Suppressor macrophage treated with lipopolysaccharide for 1 hour (primary cell): ENCODE measurements at regions not wholly inside any gene's neighbourhood (a gene's known extent, or its start where the extent isn't known, plus 50 kb on each side); places are given as distances from the start of the nearest gene placed in this dataset.

Experiments
- DNase-seq, 3 donors: peaks; one replicate each; pipeline ENCODE4 v3.0.0-alpha.2; 2020 to 2022

GRCh38 chr6:67634199-67634598 is 1000.9 kb upstream of the ADGRB3 start:
- no peak for DNase-seq

DNA sequence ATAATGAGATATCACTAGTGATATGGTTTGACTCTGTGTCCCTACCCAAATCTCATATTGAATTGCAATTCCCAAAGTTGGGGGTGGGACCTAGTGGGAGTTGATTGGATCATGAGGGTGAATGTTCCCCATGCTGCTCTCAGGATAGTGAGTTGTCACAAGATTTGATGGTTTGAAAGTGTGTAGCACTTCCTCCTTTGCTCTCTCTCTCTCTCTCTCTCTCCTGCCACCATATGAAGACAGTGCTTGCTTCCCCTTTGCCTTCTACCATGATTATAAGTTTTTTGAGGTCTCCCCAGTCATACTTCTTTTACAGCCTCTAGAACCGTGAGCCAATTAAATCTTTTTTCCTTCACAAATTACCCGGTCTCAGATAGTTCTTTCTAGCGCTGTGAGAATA is 1002.0 kb upstream of the ADGRB3 start:
- DNase-seq = no peak

DNA sequence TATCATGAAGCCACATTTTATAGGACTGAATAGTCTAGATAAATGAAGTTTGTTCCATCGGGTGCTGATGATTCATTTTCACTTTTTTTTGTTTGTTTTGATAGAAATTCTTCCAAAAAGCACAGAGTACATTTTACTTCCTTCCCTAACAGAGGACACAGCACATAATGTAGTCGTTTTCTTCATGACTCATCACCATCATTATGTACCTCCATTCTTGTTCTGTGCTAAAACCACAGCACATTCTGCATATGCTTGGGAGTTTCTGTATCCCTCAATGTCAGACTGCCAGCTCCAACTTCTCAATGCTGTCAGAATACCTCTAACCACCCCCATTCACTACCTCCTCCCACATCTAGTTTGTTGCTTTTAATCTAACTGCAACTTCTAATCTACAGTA is 1004.9 kb upstream of the ADGRB3 start:
- no peak for DNase-seq

- no peak for DNase-seq
Observed at GRCh38 chr6:67629258-67629657, 1005.8 kb upstream of the ADGRB3 start.

GRCh38 chr6:67615796-67616195 is 1019.3 kb upstream of the ADGRB3 start:
- no peak for DNase-seq

GRCh38 chr6:67608099-67608749 is 1026.9 kb upstream of the ADGRB3 start:
- no peak for DNase-seq

DNA sequence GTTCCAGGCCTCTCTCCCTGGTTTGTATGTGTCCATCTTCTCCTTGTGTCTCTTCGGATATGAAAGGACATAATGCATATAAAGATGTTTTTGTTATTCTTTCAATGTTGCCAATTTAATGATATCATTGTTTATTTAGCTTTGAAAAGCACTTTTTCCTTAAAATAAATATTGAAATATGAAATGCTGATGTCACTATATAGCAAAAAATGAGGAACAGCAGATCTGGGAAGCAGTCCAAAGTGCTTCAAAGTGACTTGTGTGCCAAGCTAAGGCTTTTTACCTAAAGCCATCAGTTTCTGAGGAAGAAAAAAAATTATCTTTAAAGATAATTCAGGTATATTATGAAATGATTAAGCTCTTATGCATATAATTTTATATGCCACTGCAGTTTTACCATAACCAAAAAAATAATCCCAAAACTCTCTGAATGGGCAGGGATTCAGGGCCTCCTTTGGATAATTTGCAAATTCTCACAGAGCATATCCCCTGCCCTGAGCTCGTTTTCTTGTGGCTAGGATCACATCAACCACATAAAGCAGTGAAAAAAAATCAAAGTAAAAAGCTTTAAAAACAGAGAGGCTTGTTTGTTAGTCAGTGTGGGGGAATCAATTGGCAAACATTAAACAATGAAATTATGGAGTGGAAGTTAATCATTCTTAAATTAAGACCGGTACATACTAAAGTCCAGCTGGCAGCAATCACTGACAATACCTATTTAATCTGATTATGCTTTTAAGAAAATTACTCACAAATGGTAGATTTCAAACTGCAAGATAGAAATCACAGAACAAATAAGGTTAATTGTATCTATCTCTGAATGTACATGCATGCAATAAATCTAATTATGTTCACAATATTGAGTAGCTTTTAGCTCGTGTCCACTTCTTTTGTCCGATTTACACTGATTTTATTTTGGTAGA is 1027.9 kb upstream of the ADGRB3 start:
- DNase-seq = no peak

- no peak for DNase-seq
Observed at GRCh38 chr6:67594366-67594765, 1040.7 kb upstream of the ADGRB3 start.

DNA sequence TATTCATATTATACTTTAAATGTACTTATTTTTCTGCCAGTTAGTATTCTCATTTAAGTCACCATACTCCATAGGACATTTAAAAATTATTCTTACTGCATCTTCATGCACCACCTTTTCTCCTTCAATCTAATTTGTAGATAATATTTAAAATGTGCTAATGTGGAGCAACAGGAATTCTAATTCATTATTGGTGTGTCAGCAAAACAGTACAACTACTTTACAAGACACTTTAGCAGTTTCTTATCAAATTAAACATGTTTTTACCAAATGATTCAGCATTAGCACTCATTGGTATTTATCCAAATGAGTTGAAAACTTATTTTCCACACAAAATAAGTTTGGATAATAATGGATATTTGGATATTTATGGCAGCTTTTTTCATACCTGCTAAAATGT is 1041.8 kb upstream of the ADGRB3 start:
- no peak for DNase-seq

DNA sequence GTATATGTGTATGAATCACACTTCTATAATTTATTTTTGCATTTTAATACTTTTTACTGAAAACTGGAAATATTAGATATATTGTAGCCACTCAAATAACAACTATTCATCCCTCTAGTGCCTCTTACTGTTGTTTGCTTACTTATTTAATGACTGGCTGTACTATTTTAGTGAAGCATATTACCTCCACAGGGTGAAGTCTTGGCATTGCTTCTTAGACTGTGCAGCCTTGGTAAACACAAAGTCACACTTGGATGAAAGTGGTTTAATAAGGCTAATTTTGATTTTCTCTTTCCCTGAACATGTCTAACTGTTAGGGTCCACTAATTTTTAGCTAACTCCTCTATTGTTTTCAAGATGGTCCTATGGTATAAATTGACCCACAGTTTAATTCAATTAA is 1043.2 kb upstream of the ADGRB3 start:
- no peak for DNase-seq

DNA sequence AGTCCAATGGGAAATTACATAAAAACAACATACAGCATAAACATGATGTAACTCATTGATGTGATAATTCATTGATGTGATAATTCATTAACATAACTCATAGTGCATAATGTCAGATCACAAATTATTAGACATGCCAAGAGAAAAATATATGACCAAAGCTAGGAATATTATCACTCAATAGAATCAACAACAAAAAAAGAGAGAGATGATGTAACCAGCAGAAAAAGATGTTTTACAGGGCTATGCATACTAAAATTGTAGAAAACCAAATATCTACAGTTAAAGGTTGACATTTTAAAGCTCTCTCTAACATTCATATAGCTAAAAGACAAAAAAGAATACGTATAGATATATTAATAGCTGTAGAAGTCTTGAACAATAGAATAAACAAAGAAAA is 1067.2 kb upstream of the ADGRB3 start:
- no peak for DNase-seq

DNA sequence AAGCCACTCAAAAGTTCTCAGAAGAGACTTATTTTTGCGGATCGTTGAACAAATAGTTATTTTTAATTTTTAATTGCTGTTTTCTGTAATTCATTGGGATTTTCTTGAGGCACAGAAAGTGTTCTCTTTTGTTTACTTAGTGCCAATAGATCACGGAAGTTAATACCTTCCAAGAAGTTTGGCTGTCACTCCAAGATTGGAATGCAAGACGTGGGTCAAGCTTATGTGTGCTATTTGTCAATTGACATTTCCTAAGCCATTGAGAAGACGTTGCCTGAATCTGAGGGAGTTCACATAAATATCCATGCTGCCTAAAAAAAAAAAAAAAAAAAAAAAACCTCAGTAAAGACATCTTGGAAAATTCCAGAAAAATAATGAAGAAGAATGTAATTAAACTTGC is 1071.4 kb upstream of the ADGRB3 start:
- DNase-seq = no peak

- DNase-seq = no peak
Observed at GRCh38 chr6:67560068-67560467, 1075.0 kb upstream of the ADGRB3 start.

- no peak for DNase-seq
Observed at GRCh38 chr6:67558985-67559384, 1076.1 kb upstream of the ADGRB3 start.

- no peak for DNase-seq
Observed at GRCh38 chr6:67544851-67545452, 1090.1 kb upstream of the ADGRB3 start.

DNA sequence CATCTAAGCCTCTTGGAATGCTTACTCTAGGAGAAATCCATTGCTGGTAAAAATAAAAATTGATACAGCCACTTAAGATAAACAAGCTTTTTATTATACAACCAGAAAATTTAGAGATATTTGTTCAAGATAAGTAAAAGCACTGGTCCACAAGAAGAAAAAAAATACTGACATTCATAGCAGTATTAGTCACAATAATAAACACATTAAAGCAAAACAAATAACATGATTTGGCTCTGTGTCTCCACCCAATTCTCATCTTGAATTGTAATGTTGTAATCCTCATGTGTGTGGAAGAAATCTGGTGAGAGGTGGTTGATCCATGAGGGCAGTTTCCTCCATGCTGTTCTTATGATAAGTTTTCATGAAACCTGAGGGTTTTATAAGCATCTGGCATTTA is 1093.5 kb upstream of the ADGRB3 start:
- no peak for DNase-seq

DNA sequence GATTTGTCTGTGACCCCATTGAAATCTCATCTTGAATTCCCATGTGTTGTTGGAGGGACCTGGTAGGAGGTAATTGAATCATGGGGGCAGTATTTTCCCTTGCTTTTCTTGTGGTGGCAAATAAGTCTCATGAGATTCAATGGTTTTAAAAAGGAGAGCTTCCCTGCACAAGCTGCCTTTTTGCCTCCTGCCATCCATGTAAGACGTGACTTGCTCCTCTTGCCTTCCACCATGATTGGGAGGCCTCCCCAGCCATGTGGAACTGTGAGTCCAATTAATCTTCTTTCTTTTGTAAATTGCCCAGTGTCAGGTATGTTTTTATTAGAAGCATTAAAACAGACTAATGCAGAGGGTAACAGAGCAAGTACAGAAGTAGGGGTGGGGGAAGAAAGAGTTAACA is 1097.0 kb upstream of the ADGRB3 start:
- no peak for DNase-seq

DNA sequence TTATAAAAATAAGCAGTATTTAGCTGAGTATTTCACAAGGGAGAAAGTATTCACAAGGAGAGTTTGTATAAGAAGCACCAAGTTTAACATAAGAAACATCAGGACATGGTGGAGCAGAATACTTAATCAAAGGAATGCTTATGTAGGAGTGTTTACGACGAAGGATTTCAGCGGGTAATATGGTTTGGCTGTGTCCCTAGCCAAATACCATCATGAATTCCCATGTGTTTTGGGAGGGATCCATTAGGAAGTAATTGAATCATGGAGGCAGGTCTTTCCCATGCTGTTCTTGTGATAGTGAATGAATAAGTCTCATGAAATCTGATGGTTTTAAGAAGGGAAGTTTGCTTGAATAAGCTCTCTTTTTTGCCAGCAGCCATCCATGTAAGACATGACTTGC is 1099.1 kb upstream of the ADGRB3 start:
- DNase-seq = no peak

GRCh38 chr6:67506352-67506751 is 1128.7 kb upstream of the ADGRB3 start:
- no peak for DNase-seq

DNA sequence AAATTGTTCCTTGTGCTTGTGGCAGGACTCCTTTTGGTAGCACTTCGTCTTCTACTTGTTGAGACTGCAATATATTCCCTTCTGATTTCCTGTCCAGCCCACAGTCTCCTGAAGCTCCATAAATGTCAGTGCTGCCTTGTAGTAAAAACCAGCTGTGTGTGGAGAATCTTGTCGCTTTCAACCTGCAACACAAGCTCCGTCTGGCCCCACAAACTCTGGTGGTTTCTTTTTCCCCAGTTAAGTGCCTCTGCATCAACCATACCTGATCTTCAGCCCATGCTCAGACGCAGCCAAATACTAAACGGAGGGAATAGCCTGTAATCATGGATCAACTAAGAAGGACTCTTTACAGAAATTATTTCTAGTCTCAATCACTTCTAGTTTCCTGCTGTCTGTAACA is 1133.3 kb upstream of the ADGRB3 start:
- DNase-seq = no peak

DNA sequence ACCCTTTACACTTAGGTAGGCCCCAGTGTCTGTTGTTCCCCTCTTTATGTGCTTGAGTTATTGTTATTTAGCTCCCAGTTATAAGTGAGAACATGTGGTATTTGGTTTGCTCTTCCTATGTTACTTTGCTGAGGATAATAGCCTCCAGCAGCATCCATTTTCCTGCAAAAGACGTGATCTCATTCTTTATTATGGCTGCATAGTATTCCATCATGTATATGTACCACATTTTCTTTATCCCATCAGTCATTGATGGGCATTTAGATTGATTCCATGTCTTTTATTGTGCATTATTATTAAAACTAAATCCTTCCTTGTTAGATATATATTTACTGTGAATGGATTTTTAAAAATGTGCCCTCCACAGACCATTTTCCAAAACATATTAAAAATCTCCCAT is 1137.3 kb upstream of the ADGRB3 start:
- DNase-seq = no peak

GRCh38 chr6:67496191-67496590 is 1138.9 kb upstream of the ADGRB3 start:
- DNase-seq = no peak

DNA sequence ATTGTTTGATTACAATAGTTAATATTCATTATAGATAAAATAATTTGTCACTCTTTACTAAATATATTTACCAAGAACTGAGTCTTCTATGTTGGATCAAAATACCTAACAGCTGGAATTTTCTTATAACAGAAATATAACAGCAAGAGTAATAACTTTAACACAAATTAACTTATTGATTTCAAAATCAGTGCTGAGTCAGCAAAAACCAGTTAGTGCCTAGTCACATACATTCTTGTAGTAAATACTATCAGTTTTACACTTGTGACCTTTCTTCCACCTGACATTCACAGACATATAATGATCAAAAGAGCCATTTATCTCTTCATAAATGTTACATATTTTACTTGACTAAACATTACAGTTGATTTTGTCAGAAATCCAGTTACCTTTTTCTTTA is 1141.4 kb upstream of the ADGRB3 start:
- DNase-seq = no peak

GRCh38 chr6:67475700-67476099 is 1159.4 kb upstream of the ADGRB3 start:
- DNase-seq = no peak
